WTC11 (cell line): ENCODE measurements at regions not wholly inside any gene's neighbourhood (a gene's known extent, or its start where the extent isn't known, plus 50 kb on each side); places are given as distances from the start of the nearest gene placed in this dataset.

Source experiments
- ATAC-seq: fragments of 200-7000 bp; cut with Tn5 transposase; 2 replicates; pipeline ENCODE4 v1.10.0; 2021; ENCODE audit warnings: mild to moderate bottlenecking, moderate library complexity
- CTCF ChIA-PET: fragments of 300-600 bp; sonication (Branson Sonifier 250); formaldehyde crosslinking; loops from one replicate; lab custom pipeline; 2021; ENCODE audit warnings: antibody characterized with exemption; lab: Charles Lee
- POLR2A ChIA-PET: fragments of 350-600 bp; sonication (Branson Sonifier 250); formaldehyde crosslinking; loops from one replicate; lab custom pipeline; 2021; ENCODE audit warnings: antibody characterized with exemption; lab: Charles Lee
- DNase-seq: peaks from one replicate; pipeline ENCODE4 v3.0.0; 2021; ENCODE audit warnings: low spot score
- H3K27ac Mint-ChIP-seq: 2 replicates; pipeline ENCODE4 v1.8.0; 2021; ENCODE audit warnings: mixed read lengths
- H3K27me3 Mint-ChIP-seq: 2 replicates; pipeline ENCODE4 v1.8.0; 2021; ENCODE audit warnings: low read depth, mild to moderate bottlenecking, moderate library complexity, mixed read lengths
- H3K36me3 Mint-ChIP-seq: 2 replicates; pipeline ENCODE4 v1.8.0; 2021; ENCODE audit warnings: mixed read lengths
- H3K4me1 Mint-ChIP-seq: 2 replicates; pipeline ENCODE4 v1.8.0; 2022; ENCODE audit warnings: mixed read lengths
- H3K4me3 Mint-ChIP-seq: 2 replicates; pipeline ENCODE4 v1.8.0; 2021; ENCODE audit warnings: mild to moderate bottlenecking, moderate library complexity, mixed read lengths
- H3K9me3 Mint-ChIP-seq: 2 replicates; pipeline ENCODE4 v1.8.0; 2021; ENCODE audit warnings: mixed read lengths
- AR ChIP-seq: fragments of 250-450 bp; sonication (Bioruptor Pico); IDR thresholded peaks from 2 replicates; pipeline ENCODE4 v1.9.0; 2021; ENCODE audit warnings: mild to moderate bottlenecking
- ATF1 ChIP-seq: sonication (generic); formaldehyde crosslinking; IDR thresholded peaks from 2 replicates; pipeline ENCODE4 v1.8.1; 2023; ENCODE audit warnings: mild to moderate bottlenecking, moderate library complexity, missing genetic modification reagents
- EMX1 ChIP-seq: fragments of 250-450 bp; sonication (Bioruptor Pico); IDR thresholded peaks from 2 replicates; pipeline ENCODE4 v1.8.0; 2021; ENCODE audit warnings: mild to moderate bottlenecking
- FOXP4 ChIP-seq: sonication (generic); formaldehyde crosslinking; IDR thresholded peaks from 2 replicates; pipeline ENCODE4 v1.8.0; 2022; ENCODE audit warnings: mild to moderate bottlenecking, missing genetic modification reagents
- MLX ChIP-seq: sonication (generic); formaldehyde crosslinking; IDR thresholded peaks from 2 replicates; pipeline ENCODE4 v1.8.1; 2023; ENCODE audit warnings: mild to moderate bottlenecking, missing genetic modification reagents, moderate library complexity
- MYBL2 ChIP-seq: sonication (generic); formaldehyde crosslinking; IDR thresholded peaks from 2 replicates; pipeline ENCODE4 v1.8.1; 2023; ENCODE audit warnings: mild to moderate bottlenecking, moderate library complexity, missing genetic modification reagents
- NFE2L1 ChIP-seq: sonication (generic); formaldehyde crosslinking; IDR thresholded peaks from 2 replicates; pipeline ENCODE4 v1.8.1; 2023; ENCODE audit warnings: missing genetic modification reagents
- RELA ChIP-seq: sonication (generic); formaldehyde crosslinking; IDR thresholded peaks from 2 replicates; pipeline ENCODE4 v1.8.1; 2022; ENCODE audit warnings: missing genetic modification reagents, mild to moderate bottlenecking, borderline replicate concordance
- SMAD4 ChIP-seq: sonication (generic); formaldehyde crosslinking; IDR thresholded peaks from 2 replicates; pipeline ENCODE4 v1.8.0; 2022; ENCODE audit warnings: mild to moderate bottlenecking, missing genetic modification reagents
- SOX15 ChIP-seq: fragments of 250-450 bp; sonication (Bioruptor Pico); IDR thresholded peaks from 2 replicates; pipeline ENCODE4 v1.9.0; 2021; ENCODE audit warnings: mild to moderate bottlenecking
- SP1 ChIP-seq: sonication (generic); formaldehyde crosslinking; conservative IDR thresholded peaks from 2 replicates; pipeline ENCODE4 v1.8.1; 2022; ENCODE audit warnings: missing genetic modification reagents
- TP53 ChIP-seq: sonication (generic); formaldehyde crosslinking; IDR thresholded peaks from 2 replicates; pipeline ENCODE4 v1.8.1; 2023; ENCODE audit warnings: mild to moderate bottlenecking, missing genetic modification reagents
- USF2 ChIP-seq: sonication (generic); formaldehyde crosslinking; IDR thresholded peaks from 2 replicates; pipeline ENCODE4 v1.8.1; 2023; ENCODE audit warnings: mild to moderate bottlenecking, missing genetic modification reagents, moderate library complexity
- ZMAT4 ChIP-seq: fragments of 250-450 bp; sonication (Bioruptor Pico); IDR thresholded peaks from 2 replicates; pipeline ENCODE4 v1.9.0; 2021; ENCODE audit warnings: mild to moderate bottlenecking
- ZNF263 ChIP-seq: sonication (generic); formaldehyde crosslinking; IDR thresholded peaks from 2 replicates; pipeline ENCODE4 v1.8.1; 2022; ENCODE audit warnings: low read depth, mild to moderate bottlenecking, moderate library complexity, missing genetic modification reagents
- ZNF423 ChIP-seq: fragments of 250-450 bp; sonication (Bioruptor Pico); IDR thresholded peaks from 2 replicates; pipeline ENCODE4 v2.1.2; 2022; ENCODE audit warnings: mild to moderate bottlenecking, moderate library complexity
- TF ChIP-seq, protein P1 (sequence below): sonication (generic); formaldehyde crosslinking; IDR thresholded peaks from 2 replicates; pipeline ENCODE4 v1.8.0; 2022; ENCODE audit warnings: mild to moderate bottlenecking, missing genetic modification reagents
- TF ChIP-seq, protein P2 (sequence below): sonication (generic); formaldehyde crosslinking; IDR thresholded peaks from 2 replicates; pipeline ENCODE4 v1.8.0; 2023; ENCODE audit warnings: missing genetic modification reagents, mild to moderate bottlenecking, borderline replicate concordance

- Mint-ChIP-seq H3K9me3 (peaks cover 13% of the 10 kb centered on the region), H3K27me3 (no peaks in the 10 kb centered on the region; the same call in 1 of the 2 replicates), H3K4me3 (peak overlapping the region; percentile 35), H3K27ac (peak overlapping the region; percentile 94), H3K36me3 (peaks cover 13% of the 10 kb centered on the region), H3K4me1 (peaks cover 46% of the 10 kb centered on the region)
- ChIA-PET CTCF (no interaction called here), POLR2A (no interaction called here)
- TF ChIP-seq ZMAT4 (CRISPR knock-in tag): no peak
- no peak for TF ChIP-seq MLX (CRISPR knock-in tag)
- no peak for TF ChIP-seq ATF1
- TF ChIP-seq, protein P1, sequence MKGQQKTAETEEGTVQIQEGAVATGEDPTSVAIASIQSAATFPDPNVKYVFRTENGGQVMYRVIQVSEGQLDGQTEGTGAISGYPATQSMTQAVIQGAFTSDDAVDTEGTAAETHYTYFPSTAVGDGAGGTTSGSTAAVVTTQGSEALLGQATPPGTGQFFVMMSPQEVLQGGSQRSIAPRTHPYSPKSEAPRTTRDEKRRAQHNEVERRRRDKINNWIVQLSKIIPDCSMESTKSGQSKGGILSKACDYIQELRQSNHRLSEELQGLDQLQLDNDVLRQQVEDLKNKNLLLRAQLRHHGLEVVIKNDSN: no peak
- TF ChIP-seq NFE2L1 (CRISPR knock-in tag): peak; percentile 95; the same call in 1 of the 2 replicates
- ATAC-seq (peak; percentile 97), DNase-seq (peak; percentile 21)
Observed at GRCh38 chr4:179465131-179465797, 2023.0 kb upstream of the AGA start.

DNA sequence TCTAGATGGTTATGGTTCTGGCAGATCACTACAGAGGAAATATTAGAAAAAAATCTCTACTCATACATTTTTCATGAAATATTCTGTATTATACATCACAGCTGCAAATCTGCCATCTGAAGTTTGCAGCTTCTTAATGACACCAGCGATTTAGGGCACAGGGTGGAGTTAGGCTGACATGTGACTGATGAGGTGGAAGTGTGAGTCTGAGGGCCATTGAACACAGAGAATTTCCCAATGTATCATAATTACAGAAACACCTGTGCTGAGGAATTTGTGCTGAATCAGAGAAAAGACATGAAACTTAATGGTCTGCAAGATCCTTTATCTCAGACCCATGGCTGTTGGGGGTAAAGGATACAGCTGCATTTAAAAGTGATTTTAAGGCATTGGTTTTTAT lies 2025.6 kb upstream of the AGA start:
- Mint-ChIP-seq H3K27me3 (no peaks in the 10 kb centered on the region), H3K4me1 (peaks cover 50% of the 10 kb centered on the region), H3K27ac (peak overlapping the region; percentile 31), H3K4me3 (no peak overlapping the region), H3K36me3 (no peaks in the 10 kb centered on the region), H3K9me3 (no peaks in the 10 kb centered on the region)
- no peak for ATAC-seq
- ChIA-PET POLR2A (no interaction called here), CTCF (no interaction called here)
- TF ChIP-seq TP53 (CRISPR knock-in tag): no peak
- 0 out of 2 replicates have a peak, but pooled peaks have one; percentile 19 for TF ChIP-seq USF2 (CRISPR knock-in tag)
- DNase-seq: no peak

DNA sequence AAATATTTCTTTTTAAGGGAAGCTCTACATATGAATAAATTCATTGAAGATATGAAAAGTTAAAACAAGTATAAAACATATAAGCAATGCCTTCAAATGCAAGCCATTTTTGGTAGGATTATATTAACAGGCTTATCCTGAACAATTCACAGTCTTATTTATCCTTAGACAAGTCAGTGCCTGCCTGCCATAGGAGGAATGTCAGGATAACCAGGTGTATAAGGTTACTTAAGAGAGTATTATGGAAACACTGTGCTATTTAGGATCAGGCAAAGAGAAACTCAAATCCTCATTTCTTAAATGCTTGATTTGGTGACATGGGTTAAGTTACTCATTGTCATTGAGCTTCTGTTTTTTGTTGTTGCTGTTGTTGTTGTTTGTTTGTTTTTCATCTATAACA lies 2029.9 kb upstream of the AGA start:
- Mint-ChIP-seq H3K36me3 (peaks cover 10% of the 10 kb centered on the region), H3K27ac (0 out of 2 replicates have a peak overlapping the region, but pooled peaks have one; percentile 65), H3K4me3 (no peak overlapping the region), H3K27me3 (no peaks in the 10 kb centered on the region; the same call in 1 of the 2 replicates), H3K4me1 (peaks cover 16% of the 10 kb centered on the region), H3K9me3 (peaks cover 14% of the 10 kb centered on the region)
- no peak for ATAC-seq
- ChIA-PET CTCF (no interaction called here), POLR2A (no interaction called here)
- DNase-seq: no peak
- TF ChIP-seq RELA (CRISPR knock-in tag): no peak
- TF ChIP-seq ATF1: no peak
- TF ChIP-seq FOXP4 (CRISPR knock-in tag): no peak
- no peak for TF ChIP-seq EMX1 (CRISPR knock-in tag)
- TF ChIP-seq AR (CRISPR knock-in tag): no peak
- no peak for TF ChIP-seq ZNF423 (CRISPR knock-in tag)
- TF ChIP-seq, protein P2, sequence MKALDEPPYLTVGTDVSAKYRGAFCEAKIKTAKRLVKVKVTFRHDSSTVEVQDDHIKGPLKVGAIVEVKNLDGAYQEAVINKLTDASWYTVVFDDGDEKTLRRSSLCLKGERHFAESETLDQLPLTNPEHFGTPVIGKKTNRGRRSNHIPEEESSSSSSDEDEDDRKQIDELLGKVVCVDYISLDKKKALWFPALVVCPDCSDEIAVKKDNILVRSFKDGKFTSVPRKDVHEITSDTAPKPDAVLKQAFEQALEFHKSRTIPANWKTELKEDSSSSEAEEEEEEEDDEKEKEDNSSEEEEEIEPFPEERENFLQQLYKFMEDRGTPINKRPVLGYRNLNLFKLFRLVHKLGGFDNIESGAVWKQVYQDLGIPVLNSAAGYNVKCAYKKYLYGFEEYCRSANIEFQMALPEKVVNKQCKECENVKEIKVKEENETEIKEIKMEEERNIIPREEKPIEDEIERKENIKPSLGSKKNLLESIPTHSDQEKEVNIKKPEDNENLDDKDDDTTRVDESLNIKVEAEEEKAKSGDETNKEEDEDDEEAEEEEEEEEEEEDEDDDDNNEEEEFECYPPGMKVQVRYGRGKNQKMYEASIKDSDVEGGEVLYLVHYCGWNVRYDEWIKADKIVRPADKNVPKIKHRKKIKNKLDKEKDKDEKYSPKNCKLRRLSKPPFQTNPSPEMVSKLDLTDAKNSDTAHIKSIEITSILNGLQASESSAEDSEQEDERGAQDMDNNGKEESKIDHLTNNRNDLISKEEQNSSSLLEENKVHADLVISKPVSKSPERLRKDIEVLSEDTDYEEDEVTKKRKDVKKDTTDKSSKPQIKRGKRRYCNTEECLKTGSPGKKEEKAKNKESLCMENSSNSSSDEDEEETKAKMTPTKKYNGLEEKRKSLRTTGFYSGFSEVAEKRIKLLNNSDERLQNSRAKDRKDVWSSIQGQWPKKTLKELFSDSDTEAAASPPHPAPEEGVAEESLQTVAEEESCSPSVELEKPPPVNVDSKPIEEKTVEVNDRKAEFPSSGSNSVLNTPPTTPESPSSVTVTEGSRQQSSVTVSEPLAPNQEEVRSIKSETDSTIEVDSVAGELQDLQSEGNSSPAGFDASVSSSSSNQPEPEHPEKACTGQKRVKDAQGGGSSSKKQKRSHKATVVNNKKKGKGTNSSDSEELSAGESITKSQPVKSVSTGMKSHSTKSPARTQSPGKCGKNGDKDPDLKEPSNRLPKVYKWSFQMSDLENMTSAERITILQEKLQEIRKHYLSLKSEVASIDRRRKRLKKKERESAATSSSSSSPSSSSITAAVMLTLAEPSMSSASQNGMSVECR: no peak
- TF ChIP-seq MYBL2 (CRISPR knock-in tag): no peak
- TF ChIP-seq SMAD4 (CRISPR knock-in tag): no peak
- TF ChIP-seq ZNF263: no peak
- TF ChIP-seq SOX15: no peak
- no peak for TF ChIP-seq SP1
